B cell (primary cell): ENCODE measurements at regions not wholly inside any gene's neighbourhood (a gene's known extent, or its start where the extent isn't known, plus 50 kb on each side); places are given as distances from the start of the nearest gene placed in this dataset.

ENCODE experiments used
- ATAC-seq: fragments of 200-7000 bp; cut with Tn5 transposase; one replicate; pipeline ENCODE4 v1.10.0; 2021; ENCODE audit warnings: low read depth, mild to moderate bottlenecking, moderate number of reproducible peaks, moderate library complexity
- CTCF ChIA-PET: fragments of 350-600 bp; sonication (Branson Sonifier 250); formaldehyde crosslinking; loops from one replicate; lab custom pipeline; 2021; ENCODE audit warnings: antibody characterized with exemption, inconsistent platforms; lab: Charles Lee
- POLR2A ChIA-PET: fragments of 350-600 bp; sonication (Branson Sonifier 250); formaldehyde crosslinking; loops from one replicate; lab custom pipeline; 2021; ENCODE audit warnings: antibody characterized with exemption; lab: Charles Lee
- DNase-seq: peaks from one replicate; pipeline ENCODE4 v3.0.0; 2013
- H2AFZ ChIP-seq: 2 replicates; pipeline ENCODE4 v1.6.1; 2012; ENCODE audit warnings: mild to moderate bottlenecking, low read depth, low read length; ENCODE audit not compliant: insufficient read depth, poor library complexity, severe bottlenecking
- H3K27ac ChIP-seq, 2 donors: 1 replicate in 1 of 2; 2 replicates in 1 of 2; pipeline ENCODE4 v1.5.1; 2012 to 2013; ENCODE audit warnings: low read length in 2 of 2, mild to moderate bottlenecking in 2 of 2, moderate library complexity in 1 of 2
- H3K27me3 ChIP-seq, 4 experiments: fragments of 200-600 bp in 1 of 4; sonication (generic) in 1 of 4; replicated peaks in 1 of 4; 1 replicate in 2 of 4; 2 replicates in 2 of 4; pipeline versions ENCODE4 v1.6.1 to v1.7.0; 2013 to 2016; ENCODE audit warnings: low read length in 3 of 4, mild to moderate bottlenecking in 2 of 4, mixed read lengths in 1 of 4, moderate library complexity in 1 of 4; ENCODE audit not compliant: insufficient read depth in 4 of 4, control insufficient read depth in 3 of 4; ENCODE audit errors: control extremely low read depth in 1 of 4
- H3K36me3 ChIP-seq, 2 experiments: replicated peaks in 1 of 2; 1 replicate in 1 of 2; 2 replicates in 1 of 2; pipeline versions ENCODE4 v1.6.1 to v1.7.1; 2013; ENCODE audit warnings: low read length in 1 of 2; ENCODE audit not compliant: insufficient read depth in 2 of 2, control insufficient read depth in 1 of 2; ENCODE audit errors: control extremely low read depth in 1 of 2, extremely low read depth in 1 of 2
- H3K4me1 ChIP-seq, 2 donors: fragments of 200-600 bp in 1 of 2; sonication (generic) in 1 of 2; 1 replicate in 1 of 2; 2 replicates in 1 of 2; pipeline versions ENCODE4 v1.5.1 to v1.6.1; 2013 to 2017; ENCODE audit warnings: low read length in 2 of 2; ENCODE audit not compliant: control insufficient read depth in 2 of 2, insufficient read depth in 2 of 2
- H3K4me2 ChIP-seq: replicated peaks from 2 replicates; pipeline ENCODE3; 2012; ENCODE audit warnings: mild to moderate bottlenecking, low read depth, low read length; ENCODE audit not compliant: poor library complexity, severe bottlenecking
- H3K4me3 ChIP-seq, 5 experiments: fragments of 200-600 bp in 1 of 5; sonication (generic) in 1 of 5; 1 replicate in 3 of 5; 2 replicates in 2 of 5; pipeline versions ENCODE4 v1.5.1 to v1.7.0; 2011 to 2016; ENCODE audit warnings: low read length in 4 of 5, mild to moderate bottlenecking in 4 of 5, low read depth in 2 of 5, control low read depth in 1 of 5, moderate library complexity in 1 of 5; ENCODE audit not compliant: insufficient read depth in 1 of 5; ENCODE audit errors: control extremely low read depth in 1 of 5, extremely low read depth in 1 of 5
- H3K79me2 ChIP-seq: fragments of 200-600 bp; sonication (generic); one replicate; pipeline ENCODE4 v1.6.0; 2016; ENCODE audit warnings: low read length; ENCODE audit not compliant: control insufficient read depth, insufficient read depth
- H3K9ac ChIP-seq: fragments of 200-600 bp; sonication (generic); 2 replicates; pipeline ENCODE4 v1.6.1; 2017; ENCODE audit warnings: mild to moderate bottlenecking, low read length, moderate library complexity
- H3K9me3 ChIP-seq, 3 donors: one replicate each; pipeline versions ENCODE4 v1.6.1 to v1.7.1; 2013; ENCODE audit warnings: low read length in 2 of 3; ENCODE audit not compliant: control insufficient read depth in 2 of 3, insufficient read depth in 1 of 3; ENCODE audit errors: control extremely low read depth in 1 of 3
- H4K20me1 ChIP-seq: 2 replicates; pipeline ENCODE4 v1.6.0; 2012; ENCODE audit warnings: mild to moderate bottlenecking, low read length; ENCODE audit not compliant: insufficient read depth, control insufficient read depth, poor library complexity, severe bottlenecking
- H3K27ac Mint-ChIP-seq: one replicate; pipeline ENCODE4 v1.8.0; 2021; ENCODE audit warnings: mixed read lengths
- H3K27me3 Mint-ChIP-seq: one replicate; pipeline ENCODE4 v1.8.0; 2021; ENCODE audit warnings: mixed read lengths
- H3K4me1 Mint-ChIP-seq: one replicate; pipeline ENCODE4 v1.8.0; 2021; ENCODE audit warnings: mixed read lengths
- H3K4me3 Mint-ChIP-seq: one replicate; pipeline ENCODE4 v1.8.0; 2021; ENCODE audit warnings: mixed read lengths
- H3K9me3 Mint-ChIP-seq: one replicate; pipeline ENCODE4 v1.8.0; 2022; ENCODE audit warnings: mixed read lengths; ENCODE audit not compliant: insufficient read depth
- CTCF ChIP-seq: fragments of 200-600 bp; IDR thresholded peaks from one replicate; pipeline ENCODE4 v1.8.0; 2022; ENCODE audit warnings: antibody characterized with exemption, mild to moderate bottlenecking
- EZH2 ChIP-seq: IDR thresholded peaks from 2 replicates; pipeline ENCODE4 v1.6.1; 2012; ENCODE audit warnings: borderline replicate concordance, low read depth, mild to moderate bottlenecking, moderate library complexity, low read length; ENCODE audit not compliant: insufficient read depth, poor library complexity, severe bottlenecking
- WGBS: methylation state at CpG from one replicate; pipeline ENCODE4 v1.1.5; 2013; ENCODE audit warnings: missing lambda C conversion rate; ENCODE audit not compliant: insufficient coverage; 5-methylcytosine and 5-hydroxymethylcytosine counted together
- intact Hi-C: fragments of 100-400 bp; cut with micrococcal nuclease; formaldehyde crosslinking; loops from one replicate; pipeline ENCODE4 v1.10.0; 2022

GRCh38 chr18:75563150-75563549, 135.6 kb upstream of the SMIM21 start:
- Mint-ChIP-seq H3K4me3 (no peak overlapping the region), H3K4me1 (no peaks in the 10 kb centered on the region), H3K27ac (no peak overlapping the region), H3K9me3 (no peaks in the 10 kb centered on the region), H3K27me3 (no peaks in the 10 kb centered on the region)
- no peak overlapping the region for H3K4me3 ChIP-seq
- TF ChIP-seq CTCF (no peak), EZH2 (no peak)
- no peak overlapping the region for H3K9ac ChIP-seq
- POLR2A ChIA-PET: no interaction called here
- intact Hi-C loops: no loop called here
- H3K79me2 ChIP-seq: no peaks in the 10 kb centered on the region
- no peak overlapping the region for H2AFZ ChIP-seq
- no peak for ATAC-seq
- H3K27ac ChIP-seq: no peak overlapping the region
- H4K20me1 ChIP-seq: no peaks in the 10 kb centered on the region
- H3K4me1 ChIP-seq: no peaks in the 10 kb centered on the region
- H3K4me2 ChIP-seq: no peak overlapping the region
- H3K9me3 ChIP-seq: peaks cover 0 to 13% (median 0%) of the 10 kb centered on the region in 3 donors
- CTCF ChIA-PET: no interaction called here
- H3K27me3 ChIP-seq: no peaks in the 10 kb centered on the region
- no CpG with 5 or more reads among the region's 5 CpGs for WGBS
- no peaks in the 10 kb centered on the region for H3K36me3 ChIP-seq
- no peak for DNase-seq

- H3K9me3 Mint-ChIP-seq: no peaks in the 10 kb centered on the region
- no peak overlapping the region for H2AFZ ChIP-seq
- no peaks in the 10 kb centered on the region for H3K4me1 Mint-ChIP-seq
- H3K4me3 Mint-ChIP-seq: no peak overlapping the region
- H4K20me1 ChIP-seq: no peaks in the 10 kb centered on the region
- H3K27ac Mint-ChIP-seq: no peak overlapping the region
- ChIA-PET CTCF (no interaction called here), POLR2A (no interaction called here)
- no peak for ATAC-seq
- H3K9me3 ChIP-seq: peaks cover 0 to 9% (median 0%) of the 10 kb centered on the region in 3 donors
- H3K27me3 Mint-ChIP-seq: no peaks in the 10 kb centered on the region
- no peak overlapping the region for H3K4me3 ChIP-seq
- H3K27ac ChIP-seq: no peak overlapping the region
- no peaks in the 10 kb centered on the region for H3K27me3 ChIP-seq
- no peak for DNase-seq
- H3K36me3 ChIP-seq: no peaks in the 10 kb centered on the region
- H3K79me2 ChIP-seq: no peaks in the 10 kb centered on the region
- no peak overlapping the region for H3K4me2 ChIP-seq
- 86% methylated on average over 5 of the region's 5 CpGs for WGBS
- H3K4me1 ChIP-seq: no peaks in the 10 kb centered on the region
- no peak overlapping the region for H3K9ac ChIP-seq
- intact Hi-C loops: no loop called here
- TF ChIP-seq CTCF (no peak), EZH2 (no peak)
These were observed 134.7 kb upstream of the SMIM21 start for GRCh38 chr18:75562216-75562615.
